ENCODE measurements at regions not wholly inside any gene's neighbourhood (a gene's known extent, or its start where the extent isn't known, plus 50 kb on each side); places are given as distances from the start of the nearest gene placed in this dataset.

- DNase-seq (ENCODE audit: low read depth, low spot score) (no peak), FAIRE-seq (no peak), ATAC-seq (no peak)
- ChIA-PET RAD21 (ENCODE audit: unreplicated experiment) (no interaction called here), SMC1A (ENCODE audit: uncharacterized antibody, unreplicated experiment) (interaction anchor here (0.8 kb wide), 1 partner anchor 232 kb away, joined by 3 read pairs; no protein-coding TSS in a partner anchor), CTCF (no interaction called here), POLR2A (no interaction called here)
- no TSS peak for BruUV-seq (replicated peaks)
- Histone ChIP-seq H4K20me1 (ENCODE audit: control insufficient read depth, insufficient read depth) (no peaks in the 10 kb centered on the region), H3K79me2 (ENCODE audit: control insufficient read depth, insufficient read depth, low read length) (no peaks in the 10 kb centered on the region), H3K27me3 (replicated peaks in 1 of 2; ENCODE audit: control insufficient read depth in 2 of 2, insufficient read depth in 2 of 2, low read length in 1 of 2) (no peaks in the 10 kb centered on the region), H2AFZ (ENCODE audit: control insufficient read depth, low read depth, low read length) (no peak overlapping the region), H3K4me1 (ENCODE audit: control insufficient read depth, insufficient read depth, low read length) (no peaks in the 10 kb centered on the region), H3K27ac (ENCODE audit: control insufficient read depth, insufficient read depth) (no peak overlapping the region), H3K36me3 (ENCODE audit: control insufficient read depth in 2 of 2, insufficient read depth in 2 of 2, low read length in 1 of 2) (no peaks in the 10 kb centered on the region), H3K4me3 (no peak overlapping the region), H3K9me3 (replicated peaks; ENCODE audit: control insufficient read depth, insufficient read depth, low read length) (no peaks in the 10 kb centered on the region), H3K4me2 (ENCODE audit: control insufficient read depth, insufficient read depth) (no peak overlapping the region), H3K9ac (ENCODE audit: control insufficient read depth, insufficient read depth, low read length) (no peak overlapping the region)
- intact Hi-C loops (cut with micrococcal nuclease; ENCODE audit: unreplicated experiment) = no loop called here
- TF ChIP-seq POLR2A (IDR thresholded peaks at IDR 0.05; ENCODE audit: low read depth, low read length) (no peak), MLLT1 (IDR thresholded peaks at IDR 0.05) (no peak), HCFC1 (IDR thresholded peaks at IDR 0.05; ENCODE audit: low read length) (no peak), BCLAF1 (IDR thresholded peaks at IDR 0.05) (no peak), ASH2L (IDR thresholded peaks at IDR 0.05; ENCODE audit: borderline replicate concordance, low read depth) (no peak), SMARCA5 (IDR thresholded peaks at IDR 0.05) (no peak), HDGF (IDR thresholded peaks at IDR 0.05) (no peak), IRF4 (IDR thresholded peaks at IDR 0.05; ENCODE audit: low read depth, low read length) (no peak), ZSCAN29 (IDR thresholded peaks at IDR 0.05) (no peak), ZBTB40 (IDR thresholded peaks at IDR 0.05; ENCODE audit: borderline replicate concordance) (no peak), NFYB (IDR thresholded peaks at IDR 0.05; ENCODE audit: insufficient read depth, low read depth, low read length) (no peak), YBX1 (IDR thresholded peaks at IDR 0.05) (no peak)
- 0% methylated on average over 2 of the region's 2 CpGs for WGBS (ENCODE audit: insufficient coverage, insufficient replicate concordance, low lambda C conversion rate, missing lambda C conversion rate)
- in situ Hi-C loops (cut with MboI) = no loop called here
These were observed 266.6 kb upstream of the PHYHIPL start for GRCh38 chr10:58909881-58910280.

Measured in GM12878 (cell line).